ENCODE measurements at regions not wholly inside any gene's neighbourhood (a gene's known extent, or its start where the extent isn't known, plus 50 kb on each side); places are given as distances from the start of the nearest gene placed in this dataset.

- TF ChIP-seq CTCF (IDR thresholded peaks at IDR 0.05; ENCODE audit: low read length, missing control alignments): no peak
- peak; percentile 95 for DNase-seq (ENCODE audit: low read depth)
- H3K4me3 ChIP-seq (replicated peaks; ENCODE audit: low read depth, low read length): no peak overlapping the region
Measured at GRCh38 chr5:159451197-159452052, 121.1 kb upstream of the IL12B start.

GRCh38 chr5:159452480-159453167, 122.3 kb upstream of the IL12B start:
- H3K4me3 ChIP-seq (replicated peaks; ENCODE audit: low read depth, low read length): no peak overlapping the region
- TF ChIP-seq CTCF (IDR thresholded peaks at IDR 0.05; ENCODE audit: low read length, missing control alignments): no peak
- no peak for DNase-seq (ENCODE audit: low read depth)

DNA sequence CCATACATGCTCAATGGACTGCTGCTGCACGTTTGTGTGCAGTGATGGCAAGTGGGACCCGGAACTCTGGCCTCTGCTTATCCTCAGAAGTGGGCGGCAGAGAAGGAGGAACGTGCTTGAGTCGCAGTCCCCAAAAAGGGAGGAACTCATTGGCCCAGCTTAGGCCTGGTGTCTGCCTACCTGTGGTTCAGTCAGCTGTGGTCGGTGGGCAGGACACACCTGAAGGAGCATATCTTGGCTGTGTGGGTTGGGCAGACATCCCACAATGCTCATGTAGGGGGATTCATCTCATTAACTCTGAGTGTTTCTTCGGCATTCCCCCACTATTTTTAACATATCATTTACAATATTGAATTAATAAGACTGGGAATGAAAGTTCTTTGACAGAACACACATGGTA, 122.9 kb upstream of the IL12B start:
- TF ChIP-seq CTCF (IDR thresholded peaks at IDR 0.05; ENCODE audit: low read length, missing control alignments): no peak
- DNase-seq (ENCODE audit: low read depth): no peak
- H3K4me3 ChIP-seq (replicated peaks; ENCODE audit: low read depth, low read length): no peak overlapping the region

DNA sequence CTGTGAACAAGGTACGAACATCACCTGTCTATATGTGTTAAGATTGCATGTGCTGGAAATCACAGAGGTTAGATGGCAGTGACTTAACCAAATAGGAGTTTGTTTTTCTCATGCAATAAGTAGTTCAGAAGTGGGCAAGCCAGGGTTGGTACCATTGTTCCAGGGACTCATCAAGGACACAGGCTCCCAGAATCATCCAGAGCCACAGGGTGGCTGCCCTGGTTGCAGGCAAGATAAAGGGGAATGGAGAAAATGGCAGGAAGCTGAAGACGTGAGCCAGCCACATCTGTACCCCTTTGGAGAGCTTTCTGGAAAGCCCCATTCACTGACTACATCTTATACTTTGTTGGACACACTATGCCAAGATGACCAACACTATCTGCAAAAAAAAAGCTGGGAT, 126.0 kb upstream of the IL12B start:
- DNase-seq (ENCODE audit: low read depth): no peak
- TF ChIP-seq CTCF (IDR thresholded peaks at IDR 0.05; ENCODE audit: low read length, missing control alignments): no peak
- H3K4me3 ChIP-seq (replicated peaks; ENCODE audit: low read depth, low read length): no peak overlapping the region

- TF ChIP-seq CTCF (IDR thresholded peaks at IDR 0.05; ENCODE audit: low read length, missing control alignments): no peak
- no peak overlapping the region for H3K4me3 ChIP-seq (replicated peaks; ENCODE audit: low read depth, low read length)
- DNase-seq (ENCODE audit: low read depth): no peak
Measured at GRCh38 chr5:159456722-159457465, 126.6 kb upstream of the IL12B start.

- no peak overlapping the region for H3K4me3 ChIP-seq (replicated peaks; ENCODE audit: low read depth, low read length)
- DNase-seq (ENCODE audit: low read depth): no peak
- TF ChIP-seq CTCF (IDR thresholded peaks at IDR 0.05; ENCODE audit: low read length, missing control alignments): no peak
Measured at GRCh38 chr5:159458217-159458711, 128.0 kb upstream of the IL12B start.
